Activated CD8-positive, alpha-beta T cell treated with anti-CD3 and anti-CD28 coated beads, Interleukin-2, amount 10 ng/mL, durations not matched to agents 7 days and 5 days (primary cell): ENCODE measurements at regions not wholly inside any gene's neighbourhood (a gene's known extent, or its start where the extent isn't known, plus 50 kb on each side); places are given as distances from the start of the nearest gene placed in this dataset.

Source experiments
- ATAC-seq: fragments of 150-1000 bp; cut with Tn5 transposase; one replicate; pipeline ENCODE4 v1.10.0; 2021; ENCODE audit warnings: moderate library complexity
- CTCF ChIA-PET: fragments of 350-600 bp; sonication (Branson Sonifier 250); formaldehyde crosslinking; loops from one replicate; lab custom pipeline; 2021; ENCODE audit warnings: antibody characterized with exemption; lab: Charles Lee
- POLR2A ChIA-PET: fragments of 350-600 bp; sonication (Branson Sonifier 250); formaldehyde crosslinking; loops from one replicate; lab custom pipeline; 2021; ENCODE audit warnings: antibody characterized with exemption; lab: Charles Lee
- DNase-seq: peaks from one replicate; pipeline ENCODE4 v3.0.0-alpha.2; 2020
- H3K27ac Mint-ChIP-seq: one replicate; pipeline ENCODE4 v1.8.0; 2021; ENCODE audit warnings: mild to moderate bottlenecking, mixed read lengths
- H3K27me3 Mint-ChIP-seq: one replicate; pipeline ENCODE4 v1.8.0; 2021; ENCODE audit warnings: low read depth, mixed read lengths
- H3K36me3 Mint-ChIP-seq: one replicate; pipeline ENCODE4 v1.8.0; 2021; ENCODE audit warnings: low read depth, mixed read lengths
- H3K4me1 Mint-ChIP-seq: one replicate; pipeline ENCODE4 v1.8.0; 2021; ENCODE audit warnings: low read depth, mixed read lengths
- H3K4me3 Mint-ChIP-seq: one replicate; pipeline ENCODE4 v1.8.0; 2021; ENCODE audit warnings: mild to moderate bottlenecking, mixed read lengths
- H3K9me3 Mint-ChIP-seq: one replicate; pipeline ENCODE4 v1.8.0; 2022; ENCODE audit warnings: mixed read lengths; ENCODE audit not compliant: insufficient read depth

DNA sequence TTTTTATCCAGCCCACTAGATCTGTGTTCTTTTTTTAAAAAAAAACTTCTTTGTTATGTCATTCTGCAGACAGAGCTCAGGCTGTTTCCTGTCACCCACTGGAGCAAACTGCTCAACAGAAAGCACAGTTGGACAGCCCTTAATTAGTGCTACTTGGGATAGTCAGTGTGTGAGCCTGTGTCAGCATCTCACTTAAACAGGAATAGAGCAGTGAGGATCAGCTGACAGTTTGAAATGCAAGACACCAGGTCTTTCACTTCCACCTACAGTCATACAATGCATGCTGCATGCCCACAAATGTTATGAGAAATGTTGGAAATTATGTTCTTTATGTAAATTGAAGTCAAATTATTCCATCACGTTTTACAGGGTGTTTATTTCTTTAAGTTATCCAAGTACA, 174.9 kb downstream of the NR4A2 start:
- no peaks in the 10 kb centered on the region for H3K9me3 Mint-ChIP-seq
- peaks cover 2% of the 10 kb centered on the region for H3K27me3 Mint-ChIP-seq
- ATAC-seq (no peak), DNase-seq (no peak)
- no peaks in the 10 kb centered on the region for H3K4me1 Mint-ChIP-seq
- no peak overlapping the region for H3K4me3 Mint-ChIP-seq
- POLR2A ChIA-PET: no interaction called here
- H3K27ac Mint-ChIP-seq: no peak overlapping the region
- no peaks in the 10 kb centered on the region for H3K36me3 Mint-ChIP-seq
- CTCF ChIA-PET: no interaction called here

DNA sequence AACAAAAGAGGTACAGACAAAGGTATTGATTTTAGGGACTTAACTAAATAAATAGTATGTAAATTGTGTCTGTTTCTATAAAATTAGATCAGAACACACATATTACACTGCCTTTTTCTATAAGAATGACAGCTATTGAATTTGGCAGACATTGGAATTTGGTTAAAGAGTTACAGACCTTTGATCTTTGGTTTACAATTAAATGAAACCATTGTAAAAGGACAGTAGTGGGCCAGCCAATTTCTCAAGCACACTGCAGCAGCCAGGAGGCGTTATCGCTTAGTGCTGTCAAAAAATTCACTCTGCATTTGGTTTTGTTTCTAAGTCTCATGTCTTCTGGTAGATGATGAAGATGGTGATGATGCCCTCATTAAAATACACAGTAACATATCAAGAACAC, 175.9 kb downstream of the NR4A2 start:
- Mint-ChIP-seq H3K9me3 (no peaks in the 10 kb centered on the region), H3K27me3 (peaks cover 2% of the 10 kb centered on the region), H3K36me3 (no peaks in the 10 kb centered on the region), H3K4me1 (no peaks in the 10 kb centered on the region), H3K27ac (no peak overlapping the region), H3K4me3 (no peak overlapping the region)
- DNase-seq (no peak), ATAC-seq (no peak)
- ChIA-PET POLR2A (no interaction called here), CTCF (no interaction called here)

DNA sequence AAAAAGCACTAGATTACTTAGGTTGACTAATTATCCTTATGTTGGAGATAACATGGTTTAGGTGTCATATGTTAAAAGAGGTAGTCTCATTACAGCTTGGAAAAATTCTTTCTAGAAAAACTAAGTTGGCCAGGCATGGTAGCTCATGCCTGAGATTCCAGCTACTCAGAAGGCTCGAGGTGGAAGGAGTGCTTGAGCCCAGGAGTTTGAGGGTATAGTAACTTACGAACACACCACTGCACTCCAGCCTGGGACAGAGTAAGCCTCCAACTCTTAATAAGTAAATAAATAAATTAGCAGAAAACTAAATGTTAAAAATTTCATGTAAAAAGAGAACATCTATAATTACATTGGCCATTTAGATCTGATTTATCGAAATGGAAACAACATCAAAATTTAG, 177.2 kb downstream of the NR4A2 start:
- no peak overlapping the region for H3K27ac Mint-ChIP-seq
- CTCF ChIA-PET: no interaction called here
- ATAC-seq: no peak
- H3K27me3 Mint-ChIP-seq: peaks cover 2% of the 10 kb centered on the region
- H3K36me3 Mint-ChIP-seq: no peaks in the 10 kb centered on the region
- POLR2A ChIA-PET: no interaction called here
- no peak for DNase-seq
- no peaks in the 10 kb centered on the region for H3K9me3 Mint-ChIP-seq
- no peak overlapping the region for H3K4me3 Mint-ChIP-seq
- no peaks in the 10 kb centered on the region for H3K4me1 Mint-ChIP-seq

DNA sequence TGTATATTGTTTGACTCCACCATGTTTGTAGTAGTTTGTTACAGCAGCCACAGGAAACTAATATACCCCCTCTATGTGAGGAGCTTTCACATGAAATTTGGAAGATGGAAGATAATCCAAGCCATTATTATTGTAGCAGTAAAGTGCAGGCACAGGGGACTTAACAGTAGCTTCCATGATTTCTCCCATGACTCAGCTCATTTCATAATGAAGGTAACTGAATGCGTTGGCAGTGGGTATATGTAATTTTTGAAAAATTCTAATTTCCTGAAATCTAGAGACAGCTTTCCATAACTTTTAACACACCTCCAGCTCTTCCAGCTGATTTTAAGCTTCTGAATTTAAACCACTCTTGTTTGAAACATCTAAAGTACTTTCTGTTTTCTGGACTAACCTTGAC, 181.2 kb downstream of the NR4A2 start:
- no peak for ATAC-seq
- CTCF ChIA-PET: no interaction called here
- H3K27ac Mint-ChIP-seq: no peak overlapping the region
- H3K9me3 Mint-ChIP-seq: no peaks in the 10 kb centered on the region
- H3K36me3 Mint-ChIP-seq: no peaks in the 10 kb centered on the region
- H3K27me3 Mint-ChIP-seq: no peaks in the 10 kb centered on the region
- DNase-seq: no peak
- POLR2A ChIA-PET: no interaction called here
- no peaks in the 10 kb centered on the region for H3K4me1 Mint-ChIP-seq
- no peak overlapping the region for H3K4me3 Mint-ChIP-seq

DNA sequence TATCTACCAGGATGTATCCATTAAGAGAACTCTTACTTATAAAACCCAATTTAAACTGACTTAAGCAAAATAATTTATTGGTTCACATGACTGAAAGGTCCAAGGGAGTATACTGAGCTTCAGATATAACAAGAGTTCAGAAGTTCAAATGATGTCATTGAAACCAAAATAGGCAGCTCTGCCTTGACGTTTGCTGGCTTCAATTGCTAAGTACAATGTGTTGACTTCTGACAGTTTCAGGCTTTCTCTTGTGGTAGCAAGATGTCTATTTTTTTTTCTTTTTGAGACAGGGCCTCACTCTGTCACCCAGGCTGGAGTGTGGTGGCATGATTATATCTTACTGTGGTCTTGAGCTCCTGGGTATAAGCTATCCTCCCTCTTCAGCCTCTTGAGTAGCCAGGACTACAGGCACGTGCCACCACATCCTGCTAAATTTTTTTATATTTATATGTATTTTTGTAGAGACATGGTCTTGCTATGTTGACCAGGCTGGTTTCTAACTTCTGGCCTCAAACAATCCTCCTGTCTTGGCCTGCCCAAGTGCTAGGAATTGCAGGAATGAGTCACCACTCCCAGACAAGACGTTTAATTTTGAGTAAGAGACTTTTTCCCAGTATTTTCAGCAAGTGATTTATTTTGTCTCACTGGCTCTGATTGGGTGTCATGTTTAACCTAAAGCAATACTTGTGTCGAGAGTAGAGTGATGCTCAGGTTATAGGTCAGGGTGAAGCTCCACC, 184.8 kb downstream of the NR4A2 start:
- Mint-ChIP-seq H3K4me1 (no peaks in the 10 kb centered on the region), H3K27ac (no peak overlapping the region), H3K9me3 (no peaks in the 10 kb centered on the region), H3K4me3 (no peak overlapping the region), H3K36me3 (no peaks in the 10 kb centered on the region), H3K27me3 (no peaks in the 10 kb centered on the region)
- DNase-seq (no peak), ATAC-seq (no peak)
- ChIA-PET POLR2A (interaction anchor here (0.6 kb wide), 1 partner anchor 473 kb away, joined by 3 read pairs; no protein-coding TSS in a partner anchor), CTCF (no interaction called here)

DNA sequence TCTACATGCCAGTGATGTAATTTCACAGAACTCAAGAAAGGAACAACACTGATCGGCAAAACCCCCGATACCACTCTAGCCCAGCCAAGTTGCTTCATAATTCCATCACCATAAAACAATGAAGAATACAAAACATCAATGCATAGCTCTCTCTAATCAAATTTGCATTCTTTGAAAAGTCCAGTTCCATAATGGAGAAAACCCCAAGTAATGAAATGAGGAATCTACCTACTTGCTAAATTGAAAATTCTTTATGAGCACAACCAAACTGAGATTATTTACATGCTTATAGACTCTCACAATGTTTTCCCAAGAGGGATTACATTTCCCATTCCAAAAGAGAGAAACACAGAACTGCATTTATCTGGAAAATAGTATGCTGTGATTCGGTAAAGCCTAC, 186.5 kb downstream of the NR4A2 start:
- no peak overlapping the region for H3K4me3 Mint-ChIP-seq
- ATAC-seq: no peak
- H3K4me1 Mint-ChIP-seq: no peaks in the 10 kb centered on the region
- DNase-seq: no peak
- no peaks in the 10 kb centered on the region for H3K36me3 Mint-ChIP-seq
- no peaks in the 10 kb centered on the region for H3K9me3 Mint-ChIP-seq
- ChIA-PET POLR2A (no interaction called here), CTCF (no interaction called here)
- no peaks in the 10 kb centered on the region for H3K27me3 Mint-ChIP-seq
- H3K27ac Mint-ChIP-seq: no peak overlapping the region

DNA sequence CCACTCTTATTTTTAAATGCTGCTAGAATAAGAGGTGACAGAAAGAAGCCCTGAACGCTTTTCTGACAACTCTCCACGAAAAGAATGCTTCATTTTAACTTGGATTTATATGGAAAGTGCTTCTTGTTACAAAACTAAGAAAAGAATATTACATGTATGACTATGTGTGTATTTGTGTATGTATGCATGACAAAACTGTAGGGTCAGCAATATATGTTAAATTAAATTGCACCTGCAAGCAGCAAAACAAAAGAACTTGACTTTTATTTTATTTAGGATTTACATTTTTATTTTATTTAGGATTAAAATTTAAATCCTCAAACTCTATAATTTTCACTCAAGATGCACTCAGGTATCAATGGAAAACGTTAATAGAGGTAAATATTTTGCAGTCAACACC, 187.1 kb downstream of the NR4A2 start:
- ChIA-PET POLR2A (no interaction called here), CTCF (no interaction called here)
- ATAC-seq (no peak), DNase-seq (no peak)
- no peaks in the 10 kb centered on the region for H3K36me3 Mint-ChIP-seq
- H3K4me3 Mint-ChIP-seq: no peak overlapping the region
- no peaks in the 10 kb centered on the region for H3K9me3 Mint-ChIP-seq
- no peaks in the 10 kb centered on the region for H3K4me1 Mint-ChIP-seq
- H3K27me3 Mint-ChIP-seq: no peaks in the 10 kb centered on the region
- H3K27ac Mint-ChIP-seq: no peak overlapping the region

DNA sequence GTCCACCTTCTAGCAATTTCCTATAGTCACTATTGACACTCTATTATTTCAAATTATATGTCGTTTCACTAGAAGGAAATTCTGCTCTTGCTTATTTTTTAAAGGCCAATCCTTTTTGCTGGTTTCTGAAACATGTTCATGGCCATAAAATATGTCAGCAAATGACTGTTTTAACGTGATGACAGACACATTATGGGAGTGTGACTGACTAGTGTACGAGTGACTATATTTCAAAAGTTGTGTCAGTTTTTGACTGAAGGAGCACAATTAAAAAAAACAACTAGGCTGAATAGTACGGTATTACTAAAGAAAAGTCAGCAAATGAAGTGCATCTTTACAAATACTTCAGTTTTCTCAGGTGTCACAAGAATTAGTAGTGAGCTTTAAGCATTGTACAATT, 196.0 kb downstream of the NR4A2 start:
- no peak overlapping the region for H3K27ac Mint-ChIP-seq
- no peaks in the 10 kb centered on the region for H3K36me3 Mint-ChIP-seq
- no peaks in the 10 kb centered on the region for H3K4me1 Mint-ChIP-seq
- ChIA-PET CTCF (no interaction called here), POLR2A (no interaction called here)
- H3K9me3 Mint-ChIP-seq: no peaks in the 10 kb centered on the region
- ATAC-seq: no peak
- no peak for DNase-seq
- H3K4me3 Mint-ChIP-seq: no peak overlapping the region
- H3K27me3 Mint-ChIP-seq: no peaks in the 10 kb centered on the region

DNA sequence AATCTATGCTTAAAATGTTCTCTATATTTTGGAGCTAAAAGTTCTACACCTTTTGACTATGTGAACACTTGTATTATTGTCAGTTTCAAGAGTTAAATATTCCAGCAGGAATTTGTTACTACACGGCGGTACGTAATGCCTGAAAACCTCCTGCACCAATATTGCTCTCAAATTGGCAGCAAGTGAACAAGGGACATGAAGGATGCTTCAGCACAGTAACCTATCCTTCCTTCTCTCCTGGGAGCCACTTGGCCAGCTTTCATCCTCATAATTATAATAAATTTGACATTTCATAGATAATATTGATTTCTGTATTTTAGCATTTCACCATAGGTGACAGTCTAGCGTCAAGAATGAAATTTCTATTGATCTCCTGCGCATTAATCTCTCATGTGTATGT, 197.6 kb downstream of the NR4A2 start:
- H3K9me3 Mint-ChIP-seq: no peaks in the 10 kb centered on the region
- H3K4me3 Mint-ChIP-seq: no peak overlapping the region
- H3K27ac Mint-ChIP-seq: no peak overlapping the region
- H3K36me3 Mint-ChIP-seq: no peaks in the 10 kb centered on the region
- ATAC-seq: no peak
- no peak for DNase-seq
- no peaks in the 10 kb centered on the region for H3K27me3 Mint-ChIP-seq
- POLR2A ChIA-PET: no interaction called here
- H3K4me1 Mint-ChIP-seq: no peaks in the 10 kb centered on the region
- CTCF ChIA-PET: no interaction called here

DNA sequence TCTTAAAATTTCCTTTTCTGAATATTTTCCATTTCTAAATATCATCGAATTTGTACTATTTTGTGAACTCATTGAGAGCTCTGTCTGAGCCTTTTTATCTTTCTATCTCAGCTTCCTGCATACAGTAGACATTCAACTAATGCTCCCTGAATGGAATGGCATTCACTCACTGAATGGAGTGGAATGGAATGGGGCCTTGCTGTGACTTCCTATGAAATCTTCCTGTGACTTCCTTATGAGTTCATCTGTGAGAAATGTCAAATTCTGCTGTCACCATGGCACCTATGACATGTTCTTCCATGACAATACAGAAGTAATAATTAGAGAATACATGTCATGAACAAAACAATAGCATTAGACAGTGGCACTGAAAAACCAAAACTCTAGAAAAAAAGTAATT, 199.6 kb downstream of the NR4A2 start:
- no peak for DNase-seq
- POLR2A ChIA-PET: no interaction called here
- CTCF ChIA-PET: no interaction called here
- ATAC-seq: no peak
- H3K4me3 Mint-ChIP-seq: no peak overlapping the region
- H3K4me1 Mint-ChIP-seq: no peaks in the 10 kb centered on the region
- H3K27ac Mint-ChIP-seq: no peak overlapping the region
- no peaks in the 10 kb centered on the region for H3K27me3 Mint-ChIP-seq
- H3K36me3 Mint-ChIP-seq: no peaks in the 10 kb centered on the region
- no peaks in the 10 kb centered on the region for H3K9me3 Mint-ChIP-seq

DNA sequence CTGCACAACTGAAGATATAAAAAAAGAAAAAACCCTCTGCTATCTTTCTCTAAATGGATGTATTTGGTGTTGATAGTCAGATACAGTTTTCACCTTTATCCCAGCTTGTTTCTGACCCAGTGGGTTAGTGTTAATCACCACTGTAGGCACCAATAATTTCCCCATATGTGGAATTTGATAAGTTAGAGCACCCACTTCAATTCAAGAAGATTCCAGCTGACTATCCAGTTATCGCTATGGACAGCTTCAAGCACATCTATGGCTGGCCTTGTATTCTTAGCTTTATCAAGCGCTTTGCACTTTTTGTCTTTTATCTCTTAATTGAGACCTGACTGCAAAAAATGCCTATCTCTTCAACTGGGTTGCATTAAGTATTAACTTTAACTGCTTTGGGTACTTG, 200.4 kb downstream of the NR4A2 start:
- no peak for ATAC-seq
- no peaks in the 10 kb centered on the region for H3K4me1 Mint-ChIP-seq

DNA sequence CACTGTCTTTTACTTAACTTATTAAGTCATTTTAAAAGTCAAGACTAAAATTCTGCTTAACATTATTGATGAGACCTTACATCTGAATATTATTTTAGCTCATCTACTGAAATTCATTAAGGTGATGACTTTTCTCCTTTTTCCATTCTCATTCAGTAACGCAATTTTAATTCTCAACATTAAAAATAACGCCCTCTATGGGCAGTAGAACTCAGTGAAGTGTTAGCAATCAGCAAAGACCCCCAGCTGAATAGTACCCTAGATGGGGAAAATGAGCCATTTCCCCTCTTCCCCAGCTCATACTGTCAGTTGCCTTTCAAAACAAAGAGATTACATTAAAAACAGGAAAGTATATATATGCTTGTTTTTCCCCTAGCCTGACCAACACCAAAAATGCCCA, 203.3 kb downstream of the NR4A2 start:
- no peak overlapping the region for H3K4me3 Mint-ChIP-seq
- DNase-seq: no peak
- no peak for ATAC-seq
- no peaks in the 10 kb centered on the region for H3K36me3 Mint-ChIP-seq
- no peaks in the 10 kb centered on the region for H3K4me1 Mint-ChIP-seq
- H3K27me3 Mint-ChIP-seq: no peaks in the 10 kb centered on the region
- no peak overlapping the region for H3K27ac Mint-ChIP-seq
- H3K9me3 Mint-ChIP-seq: no peaks in the 10 kb centered on the region
- ChIA-PET POLR2A (no interaction called here), CTCF (interaction anchor here (0.6 to 1.0 kb wide), 2 partner anchors 460 to 801 kb away, joined by 3 read pairs; no protein-coding TSS in a partner anchor)

More for the DNA sequence above, 200.4 kb downstream of the NR4A2 start:
- ChIA-PET CTCF (no interaction called here), POLR2A (no interaction called here)
- Mint-ChIP-seq H3K36me3 (no peaks in the 10 kb centered on the region), H3K27ac (no peak overlapping the region), H3K9me3 (no peaks in the 10 kb centered on the region), H3K4me3 (no peak overlapping the region), H3K27me3 (no peaks in the 10 kb centered on the region)
- no peak for DNase-seq

DNA sequence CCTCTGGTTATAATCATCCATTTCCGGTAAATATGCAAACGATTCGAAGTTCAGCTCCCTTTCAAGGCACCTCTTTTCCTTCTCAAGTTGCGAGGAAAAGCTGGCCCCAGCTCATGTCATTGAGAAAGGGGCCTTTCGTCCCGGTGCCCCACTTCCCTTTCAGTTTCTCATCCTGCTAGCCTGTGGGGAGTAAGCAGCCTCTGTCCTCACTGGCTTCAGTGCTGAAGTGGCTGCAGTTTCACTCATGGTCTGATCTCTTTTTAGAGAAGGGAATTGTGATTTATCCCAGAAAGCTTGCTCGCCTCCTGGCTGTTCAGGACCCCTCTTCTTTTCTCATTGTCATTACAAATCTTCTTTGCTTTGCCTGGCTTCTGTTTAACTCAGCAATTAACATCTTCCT, 207.5 kb downstream of the NR4A2 start:
- Mint-ChIP-seq H3K36me3 (no peaks in the 10 kb centered on the region), H3K27ac (no peak overlapping the region), H3K9me3 (no peaks in the 10 kb centered on the region), H3K27me3 (no peaks in the 10 kb centered on the region), H3K4me1 (no peaks in the 10 kb centered on the region), H3K4me3 (no peak overlapping the region)
- ChIA-PET POLR2A (no interaction called here), CTCF (no interaction called here)
- DNase-seq (no peak), ATAC-seq (no peak)
